ENCODE measurements at regions not wholly inside any gene's neighbourhood (a gene's known extent, or its start where the extent isn't known, plus 50 kb on each side); places are given as distances from the start of the nearest gene placed in this dataset.

DNA sequence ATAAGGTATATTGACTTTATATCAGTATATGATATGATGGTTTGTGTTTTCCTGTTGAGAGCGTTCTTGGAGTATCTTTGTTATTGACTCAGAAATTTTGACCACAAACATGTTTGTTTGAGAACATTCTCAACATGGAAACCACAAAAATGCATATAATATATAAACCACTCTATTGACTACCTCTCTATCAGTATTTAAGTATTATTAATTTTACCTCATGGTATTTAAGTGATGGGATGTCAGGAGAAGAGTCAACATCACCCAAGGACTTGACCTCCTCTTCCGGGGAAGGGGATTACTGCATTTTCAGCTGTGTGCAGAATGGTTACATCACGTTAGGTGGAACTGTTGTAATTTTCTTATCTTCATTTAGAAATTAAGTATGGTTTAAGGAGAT lies 54.3 kb upstream of the PUDP start:
- Histone ChIP-seq H3K4me2 (ENCODE audit: low read length) (no peak overlapping the region), H3K4me3 (ENCODE audit: low read length) (no peak overlapping the region), H3K79me2 (ENCODE audit: control insufficient read depth, low read length) (no peaks in the 10 kb centered on the region), H3K9me3 (ENCODE audit: control insufficient read depth, insufficient read depth, low read length) (no peaks in the 10 kb centered on the region), H3K27ac (ENCODE audit: low read depth, low read length) (no peak overlapping the region), H4K20me1 (ENCODE audit: control insufficient read depth, insufficient read depth, low read depth, low read length) (no peaks in the 10 kb centered on the region), H3K9me2 (replicated peaks; ENCODE audit: control insufficient read depth, low read length) (no peaks in the 10 kb centered on the region), H3K4me1 (ENCODE audit: control insufficient read depth, low read length) (peaks cover 60% of the 10 kb centered on the region), H3K36me3 (ENCODE audit: control insufficient read depth, low read length) (no peaks in the 10 kb centered on the region), H3K27me3 (ENCODE audit: control insufficient read depth, low read length) (no peaks in the 10 kb centered on the region), H3F3A (ENCODE audit: control insufficient read depth, insufficient read depth) (no peaks in the 10 kb centered on the region; the same call in 1 of the 2 replicates)
- TF ChIP-seq, protein P1, sequence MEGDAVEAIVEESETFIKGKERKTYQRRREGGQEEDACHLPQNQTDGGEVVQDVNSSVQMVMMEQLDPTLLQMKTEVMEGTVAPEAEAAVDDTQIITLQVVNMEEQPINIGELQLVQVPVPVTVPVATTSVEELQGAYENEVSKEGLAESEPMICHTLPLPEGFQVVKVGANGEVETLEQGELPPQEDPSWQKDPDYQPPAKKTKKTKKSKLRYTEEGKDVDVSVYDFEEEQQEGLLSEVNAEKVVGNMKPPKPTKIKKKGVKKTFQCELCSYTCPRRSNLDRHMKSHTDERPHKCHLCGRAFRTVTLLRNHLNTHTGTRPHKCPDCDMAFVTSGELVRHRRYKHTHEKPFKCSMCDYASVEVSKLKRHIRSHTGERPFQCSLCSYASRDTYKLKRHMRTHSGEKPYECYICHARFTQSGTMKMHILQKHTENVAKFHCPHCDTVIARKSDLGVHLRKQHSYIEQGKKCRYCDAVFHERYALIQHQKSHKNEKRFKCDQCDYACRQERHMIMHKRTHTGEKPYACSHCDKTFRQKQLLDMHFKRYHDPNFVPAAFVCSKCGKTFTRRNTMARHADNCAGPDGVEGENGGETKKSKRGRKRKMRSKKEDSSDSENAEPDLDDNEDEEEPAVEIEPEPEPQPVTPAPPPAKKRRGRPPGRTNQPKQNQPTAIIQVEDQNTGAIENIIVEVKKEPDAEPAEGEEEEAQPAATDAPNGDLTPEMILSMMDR (IDR thresholded peaks at IDR 0.05; ENCODE audit: low read depth, low read length, poor library complexity, severe bottlenecking): no peak
- TF ChIP-seq EZH2phosphoT487 (IDR thresholded peaks at IDR 0.05; ENCODE audit: borderline replicate concordance, low read length): no peak

DNA sequence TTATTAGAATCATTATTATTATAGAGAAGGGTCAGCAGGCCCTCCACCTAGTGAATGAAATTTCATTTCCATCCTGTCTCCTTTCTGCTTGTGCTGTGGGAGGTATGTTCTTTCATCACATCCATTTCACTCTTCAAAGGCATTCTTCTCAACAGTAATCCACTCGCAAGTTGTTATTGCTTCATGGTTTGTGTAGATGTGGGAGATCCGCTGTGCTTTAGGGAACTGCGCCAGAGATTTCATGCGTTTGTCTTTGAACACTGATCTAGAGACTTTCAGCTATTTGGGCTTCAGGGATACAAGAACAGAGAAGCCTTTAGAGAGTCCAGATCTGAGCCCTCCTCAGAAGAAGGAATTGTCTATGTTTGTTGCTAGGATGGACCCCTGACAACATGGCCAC lies 53.5 kb upstream of the PUDP start:
- no peak overlapping the region for H3K4me2 ChIP-seq (ENCODE audit: low read length)
- H3K9me3 ChIP-seq (ENCODE audit: control insufficient read depth, insufficient read depth, low read length): no peaks in the 10 kb centered on the region
- no peaks in the 10 kb centered on the region; the same call in 1 of the 2 replicates for H3F3A ChIP-seq (ENCODE audit: control insufficient read depth, insufficient read depth)
- no peak overlapping the region for H3K4me3 ChIP-seq (ENCODE audit: low read length)
- H3K27ac ChIP-seq (ENCODE audit: low read depth, low read length): no peak overlapping the region
- H3K9me2 ChIP-seq (replicated peaks; ENCODE audit: control insufficient read depth, low read length): no peaks in the 10 kb centered on the region
- H3K79me2 ChIP-seq (ENCODE audit: control insufficient read depth, low read length): no peaks in the 10 kb centered on the region
- H4K20me1 ChIP-seq (ENCODE audit: control insufficient read depth, insufficient read depth, low read depth, low read length): no peaks in the 10 kb centered on the region
- H3K27me3 ChIP-seq (ENCODE audit: control insufficient read depth, low read length): no peaks in the 10 kb centered on the region
- peaks cover 53% of the 10 kb centered on the region for H3K4me1 ChIP-seq (ENCODE audit: control insufficient read depth, low read length)
- TF ChIP-seq, protein P1 (IDR thresholded peaks at IDR 0.05; ENCODE audit: low read depth, low read length, poor library complexity, severe bottlenecking): no peak
- no peak for TF ChIP-seq EZH2phosphoT487 (IDR thresholded peaks at IDR 0.05; ENCODE audit: borderline replicate concordance, low read length)
- H3K36me3 ChIP-seq (ENCODE audit: control insufficient read depth, low read length): no peaks in the 10 kb centered on the region

DNA sequence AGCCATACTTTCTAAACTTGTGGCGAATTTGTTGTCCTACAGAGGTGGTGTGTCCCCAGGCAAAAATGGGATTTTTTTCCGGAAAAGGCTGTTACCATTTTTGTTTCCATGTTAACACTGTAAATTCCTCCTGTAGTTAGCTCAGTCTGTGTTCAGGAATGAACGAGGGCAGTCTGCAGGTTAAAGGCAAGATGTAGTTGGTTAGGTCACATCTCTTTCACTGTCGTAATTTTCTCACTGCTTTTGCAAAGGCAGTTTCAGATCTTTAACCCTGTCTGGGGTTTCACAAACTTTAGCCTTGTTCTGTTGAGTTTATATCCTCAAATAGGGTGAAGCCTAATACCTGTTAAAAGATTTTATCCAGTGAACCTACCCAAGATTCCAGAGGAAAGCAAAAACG lies 50.5 kb upstream of the PUDP start:
- H3F3A ChIP-seq (ENCODE audit: control insufficient read depth, insufficient read depth): no peaks in the 10 kb centered on the region
- H3K79me2 ChIP-seq (ENCODE audit: control insufficient read depth, low read length): no peaks in the 10 kb centered on the region
- no peaks in the 10 kb centered on the region for H3K36me3 ChIP-seq (ENCODE audit: control insufficient read depth, low read length)
- no peaks in the 10 kb centered on the region for H3K27me3 ChIP-seq (ENCODE audit: control insufficient read depth, low read length)
- H3K27ac ChIP-seq (ENCODE audit: low read depth, low read length): no peak overlapping the region
- no peaks in the 10 kb centered on the region for H3K9me3 ChIP-seq (ENCODE audit: control insufficient read depth, insufficient read depth, low read length)
- no peaks in the 10 kb centered on the region for H4K20me1 ChIP-seq (ENCODE audit: control insufficient read depth, insufficient read depth, low read depth, low read length)
- no peak overlapping the region for H3K4me2 ChIP-seq (ENCODE audit: low read length)
- TF ChIP-seq EZH2phosphoT487 (IDR thresholded peaks at IDR 0.05; ENCODE audit: borderline replicate concordance, low read length): no peak
- peaks cover 27% of the 10 kb centered on the region for H3K4me1 ChIP-seq (ENCODE audit: control insufficient read depth, low read length)
- H3K4me3 ChIP-seq (ENCODE audit: low read length): no peak overlapping the region
- H3K9me2 ChIP-seq (replicated peaks; ENCODE audit: control insufficient read depth, low read length): no peaks in the 10 kb centered on the region

Measured in DOHH2 (cell line).